Omental fat pad (tissue), 3 donors: ENCODE measurements at regions not wholly inside any gene's neighbourhood (a gene's known extent, or its start where the extent isn't known, plus 50 kb on each side); places are given as distances from the start of the nearest gene placed in this dataset.

Source experiments
- ATAC-seq: fragments of 150-250 bp; one replicate; pipeline ENCODE4 v1.9.1; 2016; ENCODE audit warnings: mild to moderate bottlenecking, moderate library complexity; ENCODE audit not compliant: low FRiP score
- DNase-seq: peaks from one replicate; pipeline ENCODE4 v3.0.0-alpha.2; 2019; ENCODE audit warnings: low spot score
- CTCF ChIP-seq, 3 donors: fragments of 450-650 bp; IDR thresholded peaks; one replicate each; pipeline ENCODE4 v1.5.1; 2016 to 2017; ENCODE audit warnings: antibody characterized with exemption in 3 of 3, mild to moderate bottlenecking in 3 of 3, moderate library complexity in 2 of 3

GRCh38 chr13:73248154-73248553 lies 189.3 kb downstream of the KLF5 start:
- DNase-seq (no peak), ATAC-seq (no peak)
- TF ChIP-seq CTCF (IDR thresholded peaks at IDR 0.05), result no peak

- no peak for DNase-seq
- no peak for ATAC-seq
- TF ChIP-seq CTCF (IDR thresholded peaks at IDR 0.05), result no peak
These were observed 186.4 kb downstream of the KLF5 start for GRCh38 chr13:73245246-73245645.

GRCh38 chr13:73244467-73244866 lies 185.7 kb downstream of the KLF5 start:
- TF ChIP-seq CTCF (IDR thresholded peaks at IDR 0.05), result no peak
- ATAC-seq (no peak), DNase-seq (no peak)

GRCh38 chr13:73242515-73243015 lies 183.8 kb downstream of the KLF5 start:
- ATAC-seq, result no peak
- DNase-seq, result no peak
- no peak for TF ChIP-seq CTCF (IDR thresholded peaks at IDR 0.05)

GRCh38 chr13:73240193-73240592 lies 181.4 kb downstream of the KLF5 start:
- DNase-seq (no peak), ATAC-seq (no peak)
- TF ChIP-seq CTCF (IDR thresholded peaks at IDR 0.05), result no peak

GRCh38 chr13:73235385-73235784 lies 176.6 kb downstream of the KLF5 start:
- no peak for DNase-seq
- ATAC-seq, result no peak
- TF ChIP-seq CTCF (IDR thresholded peaks at IDR 0.05), result no peak

GRCh38 chr13:73231471-73231870 lies 172.7 kb downstream of the KLF5 start:
- ATAC-seq (no peak), DNase-seq (no peak)
- TF ChIP-seq CTCF (IDR thresholded peaks at IDR 0.05), result no peak
